SK-N-SH treated with all-trans-retinoic acid at 6 μM for 48 hours (cell line): ENCODE measurements at regions not wholly inside any gene's neighbourhood (a gene's known extent, or its start where the extent isn't known, plus 50 kb on each side); places are given as distances from the start of the nearest gene placed in this dataset.

ENCODE experiments used
- ATAC-seq: fragments of 200-7000 bp; cut with Tn5 transposase; 3 replicates; pipeline ENCODE4 v1.9.1; 2020; ENCODE audit warnings: mild to moderate bottlenecking, moderate library complexity
- ARNTL ChIP-seq: fragments of 450-650 bp; formaldehyde crosslinking; IDR thresholded peaks from 2 replicates; pipeline ENCODE4 v1.5.0; 2020; ENCODE audit warnings: low read depth, mild to moderate bottlenecking, moderate library complexity, borderline replicate concordance
- BACH2 ChIP-seq: fragments of 250-450 bp; sonication (Bioruptor Pico); IDR thresholded peaks from 2 replicates; pipeline ENCODE4 v1.9.0; 2021; ENCODE audit warnings: mild to moderate bottlenecking, borderline replicate concordance
- CSDC2 ChIP-seq: fragments of 250-450 bp; sonication (Bioruptor Pico); IDR thresholded peaks from 2 replicates; pipeline ENCODE4 v1.5.0; 2020; ENCODE audit warnings: mild to moderate bottlenecking, moderate library complexity
- GLIS3 ChIP-seq: fragments of 250-450 bp; sonication (Bioruptor Pico); IDR thresholded peaks from 2 replicates; pipeline ENCODE4 v1.5.0; 2020; ENCODE audit warnings: mild to moderate bottlenecking, moderate library complexity
- ISL1 ChIP-seq: fragments of 250-450 bp; sonication (Bioruptor Pico); IDR thresholded peaks from 2 replicates; pipeline ENCODE4 v2.1.2; 2022; ENCODE audit warnings: mild to moderate bottlenecking, moderate library complexity
- OSR1 ChIP-seq: fragments of 250-450 bp; sonication (Bioruptor Pico); IDR thresholded peaks from 2 replicates; pipeline ENCODE4 v1.8.0; 2022; ENCODE audit warnings: moderate library complexity, mild to moderate bottlenecking, inconsistent platforms
- PPARA ChIP-seq: fragments of 250-450 bp; sonication (Bioruptor Pico); IDR thresholded peaks from 2 replicates; pipeline ENCODE4 v1.5.0; 2020; ENCODE audit warnings: mild to moderate bottlenecking, borderline replicate concordance
- RARB ChIP-seq: fragments of 250-450 bp; sonication (Bioruptor Pico); IDR thresholded peaks from 2 replicates; pipeline ENCODE4 v1.8.0; 2021; ENCODE audit warnings: mild to moderate bottlenecking, moderate library complexity
- SNAI2 ChIP-seq: fragments of 250-450 bp; sonication (Bioruptor Pico); IDR thresholded peaks from 2 replicates; pipeline ENCODE4 v1.5.0; 2020; ENCODE audit warnings: mild to moderate bottlenecking, moderate library complexity
- TCF4 ChIP-seq: fragments of 250-450 bp; sonication (Bioruptor Pico); IDR thresholded peaks from 2 replicates; pipeline ENCODE4 v1.8.0; 2021; ENCODE audit warnings: mild to moderate bottlenecking, moderate library complexity, borderline replicate concordance
- ZC3H10 ChIP-seq: fragments of 250-450 bp; sonication (Bioruptor Pico); IDR thresholded peaks from 2 replicates; pipeline ENCODE4 v1.5.1; 2021; ENCODE audit warnings: mild to moderate bottlenecking, moderate library complexity
- ZFP3 ChIP-seq: fragments of 250-450 bp; sonication (Bioruptor Pico); IDR thresholded peaks from 2 replicates; pipeline ENCODE4 v1.5.0; 2020; ENCODE audit warnings: mild to moderate bottlenecking, moderate library complexity
- ZNF565 ChIP-seq: fragments of 450-650 bp; formaldehyde crosslinking; conservative IDR thresholded peaks from 2 replicates; pipeline ENCODE4 v1.5.0; 2020; ENCODE audit warnings: low read depth, mild to moderate bottlenecking, moderate library complexity
- ZNF70 ChIP-seq: fragments of 450-650 bp; formaldehyde crosslinking; IDR thresholded peaks from 2 replicates; pipeline ENCODE4 v1.5.0; 2020; ENCODE audit warnings: mild to moderate bottlenecking, moderate library complexity
- ZNF8 ChIP-seq: fragments of 450-650 bp; formaldehyde crosslinking; IDR thresholded peaks from 2 replicates; pipeline ENCODE4 v1.5.0; 2020; ENCODE audit warnings: mild to moderate bottlenecking, moderate library complexity
- TF ChIP-seq, protein P1 (sequence below): fragments of 250-450 bp; sonication (Bioruptor Pico); IDR thresholded peaks from 2 replicates; pipeline ENCODE4 v1.8.0; 2021; ENCODE audit warnings: low read depth, mild to moderate bottlenecking, moderate library complexity, borderline replicate concordance
- TF ChIP-seq, protein P2 (sequence below): fragments of 250-450 bp; sonication (Bioruptor Pico); IDR thresholded peaks from 2 replicates; pipeline ENCODE4 v1.5.1; 2021; ENCODE audit warnings: mild to moderate bottlenecking, moderate library complexity
- TF ChIP-seq, protein P3 (sequence below): fragments of 250-450 bp; sonication (Bioruptor Pico); IDR thresholded peaks from 2 replicates; pipeline ENCODE4 v1.8.0; 2020; ENCODE audit warnings: mild to moderate bottlenecking, moderate library complexity, borderline replicate concordance
- TF ChIP-seq, protein P4 (sequence below): fragments of 250-450 bp; sonication (Bioruptor Pico); IDR thresholded peaks from 2 replicates; pipeline ENCODE4 v1.5.1; 2020; ENCODE audit warnings: low read depth, mild to moderate bottlenecking, moderate library complexity

DNA sequence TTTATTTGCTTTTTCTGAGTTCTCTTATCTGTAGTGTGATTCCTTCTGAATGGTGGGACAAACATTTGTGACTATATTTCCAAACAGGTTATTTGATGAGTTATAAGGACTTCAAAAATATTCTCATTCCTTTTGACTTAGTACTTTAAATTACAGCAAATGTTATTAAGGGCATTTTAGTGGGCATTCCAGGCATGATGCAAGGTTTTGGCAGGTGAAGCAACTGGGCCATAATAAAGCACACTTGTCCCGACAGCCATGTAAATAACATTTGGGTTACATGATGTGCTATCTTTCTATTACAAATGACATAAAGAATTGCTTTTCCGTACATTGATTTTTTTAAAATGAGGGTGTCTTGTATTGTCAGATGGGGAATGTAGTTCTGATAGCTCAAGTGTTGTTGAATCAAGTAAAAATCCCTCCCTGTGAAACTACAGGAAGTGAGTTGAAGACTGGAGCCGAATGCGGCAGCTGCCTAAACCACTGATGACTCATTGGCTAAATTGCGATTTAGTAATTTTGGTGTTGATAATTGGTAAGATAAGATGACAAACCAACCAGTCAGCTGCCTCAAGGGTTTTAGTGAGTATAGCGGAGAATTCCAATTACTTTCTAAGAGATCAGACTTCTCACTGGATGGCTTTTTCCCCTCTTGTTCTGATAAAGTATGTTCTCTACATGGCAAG lies 231.3 kb upstream of the NPY start (continued):
- TF ChIP-seq, protein P1, sequence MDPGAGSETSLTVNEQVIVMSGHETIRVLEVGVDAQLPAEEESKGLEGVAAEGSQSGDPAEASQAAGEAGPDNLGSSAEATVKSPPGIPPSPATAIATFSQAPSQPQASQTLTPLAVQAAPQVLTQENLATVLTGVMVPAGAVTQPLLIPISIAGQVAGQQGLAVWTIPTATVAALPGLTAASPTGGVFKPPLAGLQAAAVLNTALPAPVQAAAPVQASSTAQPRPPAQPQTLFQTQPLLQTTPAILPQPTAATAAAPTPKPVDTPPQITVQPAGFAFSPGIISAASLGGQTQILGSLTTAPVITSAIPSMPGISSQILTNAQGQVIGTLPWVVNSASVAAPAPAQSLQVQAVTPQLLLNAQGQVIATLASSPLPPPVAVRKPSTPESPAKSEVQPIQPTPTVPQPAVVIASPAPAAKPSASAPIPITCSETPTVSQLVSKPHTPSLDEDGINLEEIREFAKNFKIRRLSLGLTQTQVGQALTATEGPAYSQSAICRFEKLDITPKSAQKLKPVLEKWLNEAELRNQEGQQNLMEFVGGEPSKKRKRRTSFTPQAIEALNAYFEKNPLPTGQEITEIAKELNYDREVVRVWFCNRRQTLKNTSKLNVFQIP (CRISPR knock-in tag): no peak
- TF ChIP-seq ZFP3 (CRISPR knock-in tag) (no peak), OSR1 (CRISPR knock-in tag) (no peak), ARNTL (CRISPR knock-in tag) (no peak), PPARA (CRISPR knock-in tag) (no peak)
- TF ChIP-seq, all 23 proteins: peak for 6

DNA sequence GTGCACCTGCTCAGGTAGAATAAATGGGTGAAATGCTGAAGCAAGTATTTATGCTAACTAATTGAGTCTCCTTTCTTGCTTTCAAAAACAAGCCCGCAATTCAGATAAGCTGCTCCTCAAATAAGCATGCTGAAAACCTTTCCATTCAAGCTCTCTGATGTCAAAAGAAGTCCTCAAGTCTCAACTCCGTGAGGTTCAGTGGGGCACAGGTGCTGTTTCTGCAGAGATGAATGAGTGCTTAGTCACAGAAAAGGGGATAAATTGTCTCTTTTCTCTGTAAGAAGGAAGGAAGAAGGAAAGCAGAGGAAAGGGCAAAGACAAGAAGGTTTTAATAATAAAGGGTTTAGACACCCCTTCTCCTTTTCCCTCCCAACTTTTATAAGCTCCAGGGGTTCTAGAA lies 229.8 kb upstream of the NPY start:
- TF ChIP-seq CSDC2 (CRISPR knock-in tag) (no peak), RARB (CRISPR knock-in tag) (no peak), ZFP3 (CRISPR knock-in tag) (no peak), GLIS3 (CRISPR knock-in tag) (no peak), ZNF8 (no peak), TCF4 (no peak), ZC3H10 (CRISPR knock-in tag) (no peak), ISL1 (CRISPR knock-in tag) (no peak), ZNF70 (CRISPR knock-in tag) (no peak), SNAI2 (CRISPR knock-in tag) (no peak), ZNF565 (CRISPR knock-in tag) (no peak)
- TF ChIP-seq, protein P2, sequence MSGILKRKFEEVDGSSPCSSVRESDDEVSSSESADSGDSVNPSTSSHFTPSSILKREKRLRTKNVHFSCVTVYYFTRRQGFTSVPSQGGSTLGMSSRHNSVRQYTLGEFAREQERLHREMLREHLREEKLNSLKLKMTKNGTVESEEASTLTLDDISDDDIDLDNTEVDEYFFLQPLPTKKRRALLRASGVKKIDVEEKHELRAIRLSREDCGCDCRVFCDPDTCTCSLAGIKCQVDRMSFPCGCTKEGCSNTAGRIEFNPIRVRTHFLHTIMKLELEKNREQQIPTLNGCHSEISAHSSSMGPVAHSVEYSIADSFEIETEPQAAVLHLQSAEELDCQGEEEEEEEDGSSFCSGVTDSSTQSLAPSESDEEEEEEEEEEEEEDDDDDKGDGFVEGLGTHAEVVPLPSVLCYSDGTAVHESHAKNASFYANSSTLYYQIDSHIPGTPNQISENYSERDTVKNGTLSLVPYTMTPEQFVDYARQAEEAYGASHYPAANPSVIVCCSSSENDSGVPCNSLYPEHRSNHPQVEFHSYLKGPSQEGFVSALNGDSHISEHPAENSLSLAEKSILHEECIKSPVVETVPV (CRISPR knock-in tag): no peak
- TF ChIP-seq, protein P3, sequence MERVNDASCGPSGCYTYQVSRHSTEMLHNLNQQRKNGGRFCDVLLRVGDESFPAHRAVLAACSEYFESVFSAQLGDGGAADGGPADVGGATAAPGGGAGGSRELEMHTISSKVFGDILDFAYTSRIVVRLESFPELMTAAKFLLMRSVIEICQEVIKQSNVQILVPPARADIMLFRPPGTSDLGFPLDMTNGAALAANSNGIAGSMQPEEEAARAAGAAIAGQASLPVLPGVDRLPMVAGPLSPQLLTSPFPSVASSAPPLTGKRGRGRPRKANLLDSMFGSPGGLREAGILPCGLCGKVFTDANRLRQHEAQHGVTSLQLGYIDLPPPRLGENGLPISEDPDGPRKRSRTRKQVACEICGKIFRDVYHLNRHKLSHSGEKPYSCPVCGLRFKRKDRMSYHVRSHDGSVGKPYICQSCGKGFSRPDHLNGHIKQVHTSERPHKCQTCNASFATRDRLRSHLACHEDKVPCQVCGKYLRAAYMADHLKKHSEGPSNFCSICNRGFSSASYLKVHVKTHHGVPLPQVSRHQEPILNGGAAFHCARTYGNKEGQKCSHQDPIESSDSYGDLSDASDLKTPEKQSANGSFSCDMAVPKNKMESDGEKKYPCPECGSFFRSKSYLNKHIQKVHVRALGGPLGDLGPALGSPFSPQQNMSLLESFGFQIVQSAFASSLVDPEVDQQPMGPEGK (CRISPR knock-in tag): no peak
- TF ChIP-seq, protein P4, sequence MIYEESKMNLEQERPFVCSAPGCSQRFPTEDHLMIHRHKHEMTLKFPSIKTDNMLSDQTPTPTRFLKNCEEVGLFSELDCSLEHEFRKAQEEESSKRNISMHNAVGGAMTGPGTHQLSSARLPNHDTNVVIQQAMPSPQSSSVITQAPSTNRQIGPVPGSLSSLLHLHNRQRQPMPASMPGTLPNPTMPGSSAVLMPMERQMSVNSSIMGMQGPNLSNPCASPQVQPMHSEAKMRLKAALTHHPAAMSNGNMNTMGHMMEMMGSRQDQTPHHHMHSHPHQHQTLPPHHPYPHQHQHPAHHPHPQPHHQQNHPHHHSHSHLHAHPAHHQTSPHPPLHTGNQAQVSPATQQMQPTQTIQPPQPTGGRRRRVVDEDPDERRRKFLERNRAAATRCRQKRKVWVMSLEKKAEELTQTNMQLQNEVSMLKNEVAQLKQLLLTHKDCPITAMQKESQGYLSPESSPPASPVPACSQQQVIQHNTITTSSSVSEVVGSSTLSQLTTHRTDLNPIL: no peak
- TF ChIP-seq, protein P1 (CRISPR knock-in tag): no peak

DNA sequence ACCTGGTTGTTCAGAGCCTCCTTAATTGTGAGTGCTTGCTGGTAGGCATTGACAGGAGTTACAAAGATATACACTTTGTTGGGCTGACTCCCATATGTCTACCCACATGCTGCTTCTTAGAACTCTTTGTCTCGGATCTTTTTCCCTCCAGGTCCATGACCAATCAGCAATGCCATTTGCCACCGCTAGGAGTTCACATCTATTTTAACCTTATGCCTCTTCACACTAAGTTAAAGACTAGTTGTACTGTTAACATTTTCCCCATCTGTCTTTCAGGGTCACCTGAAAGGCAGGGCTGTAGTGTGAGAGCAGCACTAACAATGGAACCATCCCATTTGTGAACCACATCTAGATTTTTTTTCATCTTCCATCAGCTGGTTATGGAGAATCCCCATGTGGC lies 226.7 kb upstream of the NPY start:
- TF ChIP-seq ISL1 (CRISPR knock-in tag) (no peak), ZC3H10 (CRISPR knock-in tag) (no peak), OSR1 (CRISPR knock-in tag) (no peak), PPARA (CRISPR knock-in tag) (no peak), ZNF565 (CRISPR knock-in tag) (no peak), RARB (CRISPR knock-in tag) (no peak), CSDC2 (CRISPR knock-in tag) (no peak), ZNF70 (CRISPR knock-in tag) (no peak), BACH2 (CRISPR knock-in tag) (no peak)
- TF ChIP-seq, protein P2 (CRISPR knock-in tag): no peak
- TF ChIP-seq, protein P4: no peak
- TF ChIP-seq, protein P3 (CRISPR knock-in tag): no peak
- no peak for ATAC-seq

More for the DNA sequence above, 229.8 kb upstream of the NPY start:
- no peak for ATAC-seq
